KBM-7 (cell line): ENCODE measurements at regions not wholly inside any gene's neighbourhood (a gene's known extent, or its start where the extent isn't known, plus 50 kb on each side); places are given as distances from the start of the nearest gene placed in this dataset.
"Not testable (repeated sequence)": the region's sequence is repeated elsewhere in the genome, so short reads cannot be mapped to it uniquely, and the experiment has no call there.

Experiments used
- DNase-seq: peaks from one replicate; pipeline ENCODE4 v3.0.0-alpha.2; 2015
- in situ Hi-C: fragments of 300-500 bp; cut with MboI; formaldehyde crosslinking; loops from 2 replicates; pipeline ENCODE4 v1.14.3; 2020; ENCODE audit warnings: low sequenced_read_pairs, low pct_unique_long_range_greater_than_20kb, mixed read lengths

- in situ Hi-C loops, DNase-seq: not testable (repeated sequence)
These were observed 637.6 kb upstream of the PCDH11Y start for GRCh38 chrY:4362455-4362854.

GRCh38 chrY:4403790-4404189 lies 596.3 kb upstream of the PCDH11Y start:
- peak; percentile 2 for DNase-seq
- in situ Hi-C loops: not testable (repeated sequence)
